RWPE2 (cell line): ENCODE measurements at regions not wholly inside any gene's neighbourhood (a gene's known extent, or its start where the extent isn't known, plus 50 kb on each side); places are given as distances from the start of the nearest gene placed in this dataset.

Experiments used
- ATAC-seq: fragments of 200-7000 bp; cut with Tn5 transposase; 3 replicates; pipeline ENCODE4 v1.9.1; 2021; ENCODE audit warnings: low read depth
- DNase-seq: peaks from one replicate; pipeline ENCODE4 v3.0.0-alpha.2; 2020; ENCODE audit warnings: low spot score
- H3K27ac ChIP-seq: fragments of 450-650 bp; 2 replicates; pipeline ENCODE4 v1.5.1; 2017; ENCODE audit warnings: mild to moderate bottlenecking; ENCODE audit not compliant: poor library complexity, severe bottlenecking
- H3K27me3 ChIP-seq: fragments of 250-450 bp; sonication (Bioruptor Pico); 2 replicates; pipeline ENCODE4 v1.5.1; 2021; ENCODE audit warnings: mild to moderate bottlenecking, moderate library complexity; ENCODE audit not compliant: insufficient read depth, poor library complexity, severe bottlenecking
- H3K36me3 ChIP-seq: fragments of 250-450 bp; sonication (Bioruptor Pico); 2 replicates; pipeline ENCODE4 v1.5.1; 2020; ENCODE audit warnings: low read depth, mild to moderate bottlenecking, moderate library complexity
- H3K4me1 ChIP-seq: fragments of 250-450 bp; sonication (Bioruptor Pico); 2 replicates; pipeline ENCODE4 v1.5.1; 2021; ENCODE audit warnings: mild to moderate bottlenecking, moderate library complexity; ENCODE audit not compliant: insufficient read depth, poor library complexity, severe bottlenecking
- H3K4me3 ChIP-seq: fragments of 250-450 bp; sonication (Bioruptor Pico); 2 replicates; pipeline ENCODE4 v1.5.1; 2021; ENCODE audit warnings: mild to moderate bottlenecking, moderate library complexity; ENCODE audit not compliant: severe bottlenecking
- H3K9me3 ChIP-seq: fragments of 250-450 bp; sonication (Bioruptor Pico); 2 replicates; pipeline ENCODE4 v1.5.1; 2021; ENCODE audit warnings: mild to moderate bottlenecking, moderate library complexity; ENCODE audit not compliant: severe bottlenecking
- CTCF ChIP-seq: fragments of 450-650 bp; IDR thresholded peaks from one replicate; pipeline ENCODE4 v1.5.1; 2017; ENCODE audit warnings: mild to moderate bottlenecking, moderate library complexity; ENCODE audit not compliant: poor library complexity, severe bottlenecking

- DNase-seq: no peak
- H3K4me1 ChIP-seq: no peaks in the 10 kb centered on the region
- peak; percentile 33 for TF ChIP-seq CTCF
- no peaks in the 10 kb centered on the region for H3K9me3 ChIP-seq
- ATAC-seq: peak; percentile 90
- no peaks in the 10 kb centered on the region for H3K27me3 ChIP-seq
- H3K36me3 ChIP-seq: no peaks in the 10 kb centered on the region
- no peak overlapping the region for H3K27ac ChIP-seq
- H3K4me3 ChIP-seq: no peak overlapping the region
These were observed 789.7 kb upstream of the PRR20A start for GRCh38 chr13:56351041-56351440.

GRCh38 chr13:56352361-56352760 lies 788.4 kb upstream of the PRR20A start:
- no peaks in the 10 kb centered on the region for H3K4me1 ChIP-seq
- no peaks in the 10 kb centered on the region for H3K27me3 ChIP-seq
- H3K36me3 ChIP-seq: no peaks in the 10 kb centered on the region
- DNase-seq (no peak), ATAC-seq (no peak)
- H3K27ac ChIP-seq: no peak overlapping the region
- TF ChIP-seq CTCF: no peak
- no peak overlapping the region for H3K4me3 ChIP-seq
- H3K9me3 ChIP-seq: no peaks in the 10 kb centered on the region

- no peak for TF ChIP-seq CTCF
- Histone ChIP-seq H3K9me3 (no peaks in the 10 kb centered on the region), H3K4me1 (no peaks in the 10 kb centered on the region), H3K4me3 (no peak overlapping the region), H3K27me3 (no peaks in the 10 kb centered on the region), H3K36me3 (no peaks in the 10 kb centered on the region), H3K27ac (no peak overlapping the region)
- ATAC-seq (no peak), DNase-seq (no peak)
These were observed 787.8 kb upstream of the PRR20A start for GRCh38 chr13:56352901-56353300.

- H3K36me3 ChIP-seq: no peaks in the 10 kb centered on the region
- no peaks in the 10 kb centered on the region for H3K9me3 ChIP-seq
- DNase-seq: no peak
- H3K27me3 ChIP-seq: no peaks in the 10 kb centered on the region
- no peak overlapping the region for H3K4me3 ChIP-seq
- no peak overlapping the region for H3K27ac ChIP-seq
- no peak for ATAC-seq
- TF ChIP-seq CTCF: no peak
- H3K4me1 ChIP-seq: no peaks in the 10 kb centered on the region
These were observed 784.0 kb upstream of the PRR20A start for GRCh38 chr13:56356690-56357089.

- Histone ChIP-seq H3K9me3 (no peaks in the 10 kb centered on the region), H3K27me3 (no peaks in the 10 kb centered on the region), H3K36me3 (no peaks in the 10 kb centered on the region), H3K27ac (no peak overlapping the region), H3K4me3 (no peak overlapping the region), H3K4me1 (no peaks in the 10 kb centered on the region)
- no peak for DNase-seq
- TF ChIP-seq CTCF: no peak
- no peak for ATAC-seq
These were observed 762.2 kb upstream of the PRR20A start for GRCh38 chr13:56378566-56378965.
